ENCODE measurements at regions not wholly inside any gene's neighbourhood (a gene's known extent, or its start where the extent isn't known, plus 50 kb on each side); places are given as distances from the start of the nearest gene placed in this dataset.

GRCh38 chr5:63655043-63655442 is 307.2 kb downstream of the HTR1A start:
- DNase-seq (ENCODE audit: low read depth) = no peak
- no peak for TF ChIP-seq CTCF (conservative IDR thresholded peaks at IDR 0.05; ENCODE audit: low read depth, low read length)
- H3K4me3 ChIP-seq (ENCODE audit: low read depth, low read length) = no peak overlapping the region

- TF ChIP-seq CTCF (conservative IDR thresholded peaks at IDR 0.05; ENCODE audit: low read depth, low read length) = no peak
- no peak for DNase-seq (ENCODE audit: low read depth)
- no peak overlapping the region for H3K4me3 ChIP-seq (ENCODE audit: low read depth, low read length)
Measured at GRCh38 chr5:63650581-63650980, 311.7 kb downstream of the HTR1A start.

- no peak for TF ChIP-seq CTCF (conservative IDR thresholded peaks at IDR 0.05; ENCODE audit: low read depth, low read length)
- DNase-seq (ENCODE audit: low read depth) = no peak
- H3K4me3 ChIP-seq (ENCODE audit: low read depth, low read length) = no peak overlapping the region
Measured at GRCh38 chr5:63648376-63648775, 313.9 kb downstream of the HTR1A start.

GRCh38 chr5:63629951-63630630 is 332.2 kb downstream of the HTR1A start:
- TF ChIP-seq CTCF (conservative IDR thresholded peaks at IDR 0.05; ENCODE audit: low read depth, low read length) = no peak
- H3K4me3 ChIP-seq (ENCODE audit: low read depth, low read length) = no peak overlapping the region
- no peak for DNase-seq (ENCODE audit: low read depth)

- no peak for TF ChIP-seq CTCF (conservative IDR thresholded peaks at IDR 0.05; ENCODE audit: low read depth, low read length)
- no peak overlapping the region for H3K4me3 ChIP-seq (ENCODE audit: low read depth, low read length)
- no peak for DNase-seq (ENCODE audit: low read depth)
Measured at GRCh38 chr5:63613442-63613841, 348.8 kb downstream of the HTR1A start.

GRCh38 chr5:63603996-63604395 is 358.2 kb downstream of the HTR1A start:
- H3K4me3 ChIP-seq (ENCODE audit: low read depth, low read length) = no peak overlapping the region
- no peak for DNase-seq (ENCODE audit: low read depth)
- TF ChIP-seq CTCF (conservative IDR thresholded peaks at IDR 0.05; ENCODE audit: low read depth, low read length) = no peak

GRCh38 chr5:63602971-63603370 is 359.3 kb downstream of the HTR1A start:
- no peak for DNase-seq (ENCODE audit: low read depth)
- H3K4me3 ChIP-seq (ENCODE audit: low read depth, low read length) = no peak overlapping the region
- TF ChIP-seq CTCF (conservative IDR thresholded peaks at IDR 0.05; ENCODE audit: low read depth, low read length) = no peak

All from choroid plexus epithelial cell (primary cell).